Prostate gland (tissue), 2 donors: ENCODE measurements at regions not wholly inside any gene's neighbourhood (a gene's known extent, or its start where the extent isn't known, plus 50 kb on each side); places are given as distances from the start of the nearest gene placed in this dataset.

ENCODE experiments used
- DNase-seq: peaks from one replicate; pipeline ENCODE4 v3.0.0-alpha.2; 2019; ENCODE audit warnings: low spot score
- H3K27ac ChIP-seq, 2 donors: fragments of 200-600 bp; sonication (generic); 2 replicates each; pipeline ENCODE4 v1.5.1; 2017 to 2019
- H3K27me3 ChIP-seq: fragments of 200-600 bp; sonication (generic); replicated peaks from 2 replicates; pipeline ENCODE4 v1.5.1; 2019; ENCODE audit not compliant: insufficient read depth
- H3K36me3 ChIP-seq, 2 donors: fragments of 200-600 bp; sonication (generic); 1 replicate in 1 of 2; 2 replicates in 1 of 2; pipeline versions ENCODE4 v1.5.1 to v1.8.1; 2017 to 2019
- H3K4me1 ChIP-seq: fragments of 200-600 bp; sonication (generic); replicated peaks from 2 replicates; pipeline ENCODE4 v1.5.1; 2019
- H3K4me3 ChIP-seq, 2 donors: fragments of 200-600 bp; sonication (generic); 2 replicates each; pipeline ENCODE4 v1.5.1; 2017 to 2019
- H3K9me3 ChIP-seq: fragments of 200-600 bp; sonication (generic); 2 replicates; pipeline ENCODE4 v1.5.1; 2017
- POLR2A ChIP-seq: fragments of 450-650 bp; IDR thresholded peaks from one replicate; pipeline ENCODE4 v1.6.1; 2016; ENCODE audit warnings: antibody characterized with exemption, mild to moderate bottlenecking
- POLR2AphosphoS5 ChIP-seq: sonication (generic); formaldehyde crosslinking; IDR thresholded peaks from one replicate; pipeline ENCODE4 v1.6.1; 2017; ENCODE audit warnings: antibody characterized with exemption
- WGBS: methylation state at CpG from one replicate; pipeline ENCODE4 v1.1.5; 2018; 5-methylcytosine and 5-hydroxymethylcytosine counted together
- intact Hi-C: fragments of 100-400 bp; cut with DNase I; formaldehyde crosslinking; loops from one replicate; pipeline ENCODE4 v1.14.2; 2022
- TF ChIP-seq, protein P1 (sequence below), 4 experiments: fragments of 200-600 bp in 2 of 4; fragments of 450-650 bp in 2 of 4; sonication (generic) in 2 of 4; IDR thresholded peaks; 1 replicate in 3 of 4; 2 replicates in 1 of 4; pipeline ENCODE4 v1.5.1; 2016 to 2019; ENCODE audit warnings: antibody characterized with exemption in 4 of 4, mild to moderate bottlenecking in 2 of 4, moderate library complexity in 2 of 4

DNA sequence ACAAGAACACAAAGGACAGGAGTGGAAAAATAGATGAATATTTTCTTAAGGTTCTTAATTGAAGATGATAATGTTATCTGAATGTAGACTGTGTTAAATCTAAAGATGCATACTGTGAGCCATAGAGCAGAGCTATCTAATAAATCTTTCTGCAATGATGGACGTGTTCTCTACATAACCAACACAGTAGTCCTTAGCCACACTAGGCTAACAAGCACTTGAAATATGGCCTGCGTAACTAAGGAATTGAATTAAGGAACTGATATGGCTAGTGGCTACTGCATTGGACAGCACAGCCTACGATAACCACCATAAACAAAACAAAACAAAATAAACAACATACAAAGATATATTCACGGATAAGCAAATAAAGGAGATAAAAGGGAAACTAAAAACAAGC, 181.3 kb downstream of the LYPLAL1 start:
- intact Hi-C loops: no loop called here
- 92% methylated on average over 4 of the region's 4 CpGs for WGBS
- H3K27ac ChIP-seq: no peak overlapping the region

DNA sequence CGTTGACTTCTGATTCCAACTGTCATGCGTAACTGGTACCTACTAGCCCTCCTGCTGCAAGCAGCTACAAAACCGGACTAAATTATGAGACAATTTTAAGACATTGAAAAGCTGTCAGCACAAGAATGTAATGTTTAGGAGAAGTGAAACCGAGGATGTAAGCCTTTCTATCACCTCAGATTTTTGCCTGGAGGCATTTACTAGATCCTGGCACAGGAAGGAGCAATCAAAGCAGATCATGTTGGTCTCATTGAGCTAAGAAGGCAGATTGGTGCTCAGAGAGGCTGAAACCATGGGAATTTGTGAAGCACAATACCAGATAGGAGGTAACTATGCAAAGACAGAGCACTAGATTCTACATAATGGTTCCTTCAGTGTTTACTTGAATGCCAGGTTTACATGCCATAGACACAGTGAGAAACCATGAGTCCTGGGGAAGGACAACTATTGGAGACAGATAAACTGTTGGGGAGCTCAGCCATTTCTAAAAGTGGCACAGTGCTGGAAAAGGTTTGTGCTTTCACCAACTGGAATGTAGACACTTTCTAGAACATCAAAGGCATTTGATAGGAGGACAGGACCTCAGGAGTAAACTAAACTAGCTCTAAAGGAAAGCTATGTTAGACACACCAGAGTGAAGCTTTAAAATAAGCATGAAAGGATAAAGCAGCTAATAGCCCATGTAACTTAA, 179.4 kb downstream of the LYPLAL1 start:
- H3K4me3 ChIP-seq: no peak overlapping the region
- 59% methylated on average over 4 of the region's 4 CpGs for WGBS
- DNase-seq: no peak
- no peaks in the 10 kb centered on the region for H3K36me3 ChIP-seq
- no peaks in the 10 kb centered on the region for H3K4me1 ChIP-seq
- TF ChIP-seq POLR2A (no peak), POLR2AphosphoS5 (no peak)
- TF ChIP-seq, protein P1, sequence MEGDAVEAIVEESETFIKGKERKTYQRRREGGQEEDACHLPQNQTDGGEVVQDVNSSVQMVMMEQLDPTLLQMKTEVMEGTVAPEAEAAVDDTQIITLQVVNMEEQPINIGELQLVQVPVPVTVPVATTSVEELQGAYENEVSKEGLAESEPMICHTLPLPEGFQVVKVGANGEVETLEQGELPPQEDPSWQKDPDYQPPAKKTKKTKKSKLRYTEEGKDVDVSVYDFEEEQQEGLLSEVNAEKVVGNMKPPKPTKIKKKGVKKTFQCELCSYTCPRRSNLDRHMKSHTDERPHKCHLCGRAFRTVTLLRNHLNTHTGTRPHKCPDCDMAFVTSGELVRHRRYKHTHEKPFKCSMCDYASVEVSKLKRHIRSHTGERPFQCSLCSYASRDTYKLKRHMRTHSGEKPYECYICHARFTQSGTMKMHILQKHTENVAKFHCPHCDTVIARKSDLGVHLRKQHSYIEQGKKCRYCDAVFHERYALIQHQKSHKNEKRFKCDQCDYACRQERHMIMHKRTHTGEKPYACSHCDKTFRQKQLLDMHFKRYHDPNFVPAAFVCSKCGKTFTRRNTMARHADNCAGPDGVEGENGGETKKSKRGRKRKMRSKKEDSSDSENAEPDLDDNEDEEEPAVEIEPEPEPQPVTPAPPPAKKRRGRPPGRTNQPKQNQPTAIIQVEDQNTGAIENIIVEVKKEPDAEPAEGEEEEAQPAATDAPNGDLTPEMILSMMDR (IDR thresholded peaks at IDR 0.05): no peak
- no peak overlapping the region for H3K27ac ChIP-seq
- H3K9me3 ChIP-seq: no peaks in the 10 kb centered on the region
- H3K27me3 ChIP-seq: no peaks in the 10 kb centered on the region
- intact Hi-C loops: no loop called here

More for the DNA sequence above, 181.3 kb downstream of the LYPLAL1 start:
- TF ChIP-seq POLR2A (no peak), POLR2AphosphoS5 (no peak)
- TF ChIP-seq, protein P1 (IDR thresholded peaks at IDR 0.05): no peak
- Histone ChIP-seq H3K4me1 (no peaks in the 10 kb centered on the region), H3K36me3 (no peaks in the 10 kb centered on the region), H3K27me3 (no peaks in the 10 kb centered on the region), H3K9me3 (no peaks in the 10 kb centered on the region), H3K4me3 (no peak overlapping the region)
- DNase-seq: no peak

DNA sequence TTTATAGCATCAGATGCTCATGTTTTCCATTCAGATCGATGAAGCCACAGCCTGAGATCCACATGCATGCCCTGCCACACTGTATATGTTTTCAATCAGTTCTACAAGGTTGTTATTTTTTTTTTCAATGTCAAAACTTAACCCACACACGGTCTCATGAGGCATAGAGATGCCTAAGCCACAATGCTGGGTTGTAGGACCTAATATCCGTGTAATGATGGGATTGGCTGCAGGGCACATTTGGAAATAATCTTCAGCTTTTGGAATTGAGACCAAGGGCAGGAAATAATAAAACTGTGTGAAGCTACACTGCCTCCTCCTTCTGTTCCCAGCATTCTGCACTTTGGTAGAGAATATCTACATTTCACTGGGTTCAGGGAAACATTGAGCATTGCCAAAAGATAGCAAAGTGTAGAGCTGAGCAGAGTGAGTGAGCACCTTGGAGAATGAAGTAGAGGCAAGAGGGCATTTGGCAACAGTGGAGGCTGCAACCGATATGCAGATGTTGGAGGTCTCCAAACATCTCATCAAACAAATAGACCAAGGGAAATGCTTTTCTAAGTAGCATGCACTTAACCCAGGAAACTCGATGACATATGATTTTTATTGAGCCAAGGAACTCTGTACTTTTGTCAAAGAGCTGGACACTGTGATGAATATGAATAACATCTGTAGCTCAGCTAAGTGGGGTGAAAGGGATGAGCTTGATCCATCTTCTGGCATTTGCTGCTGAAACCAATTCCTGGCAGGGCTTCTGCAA, 176.7 kb downstream of the LYPLAL1 start:
- H3K27ac ChIP-seq: no peak overlapping the region
- no peak overlapping the region for H3K4me3 ChIP-seq
- H3K36me3 ChIP-seq: no peaks in the 10 kb centered on the region
- no peak for TF ChIP-seq POLR2AphosphoS5
- WGBS: 75% methylated on average over 5 of the region's 5 CpGs
- H3K9me3 ChIP-seq: no peaks in the 10 kb centered on the region
- no peak for DNase-seq
- H3K27me3 ChIP-seq: no peaks in the 10 kb centered on the region
- intact Hi-C loops: no loop called here
- H3K4me1 ChIP-seq: no peaks in the 10 kb centered on the region

DNA sequence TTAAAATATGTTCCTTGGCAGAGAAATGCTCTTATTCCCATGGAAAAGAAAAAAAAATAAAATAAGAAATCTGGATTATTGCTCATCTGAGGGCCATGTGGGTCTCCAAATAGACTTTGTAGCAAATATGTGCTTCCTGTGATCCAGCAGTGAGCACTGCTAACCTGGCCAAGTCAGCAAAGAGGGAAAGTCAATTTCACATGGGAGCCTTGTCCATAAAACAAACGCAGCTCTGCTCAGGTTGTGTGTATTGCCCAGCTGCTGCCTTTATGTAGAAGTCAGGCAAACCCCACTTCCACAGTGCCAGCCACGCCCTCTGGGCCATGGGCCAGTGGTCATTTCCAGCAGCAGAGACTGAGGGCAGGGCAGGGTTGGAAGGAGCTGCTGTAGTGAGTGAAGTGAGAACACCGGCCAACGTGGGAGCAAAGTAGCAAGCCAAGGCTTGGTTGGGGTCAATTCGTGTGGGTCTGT, 174.3 kb downstream of the LYPLAL1 start:
- Histone ChIP-seq H3K9me3 (no peaks in the 10 kb centered on the region), H3K27ac (no peak overlapping the region), H3K36me3 (no peaks in the 10 kb centered on the region), H3K4me1 (no peaks in the 10 kb centered on the region), H3K4me3 (no peak overlapping the region), H3K27me3 (no peaks in the 10 kb centered on the region)
- intact Hi-C loops: no loop called here
- TF ChIP-seq, protein P1 (IDR thresholded peaks at IDR 0.05): no peak
- TF ChIP-seq POLR2A (no peak), POLR2AphosphoS5 (no peak)
- no peak for DNase-seq
- 51% methylated on average over 5 of the region's 5 CpGs for WGBS

DNA sequence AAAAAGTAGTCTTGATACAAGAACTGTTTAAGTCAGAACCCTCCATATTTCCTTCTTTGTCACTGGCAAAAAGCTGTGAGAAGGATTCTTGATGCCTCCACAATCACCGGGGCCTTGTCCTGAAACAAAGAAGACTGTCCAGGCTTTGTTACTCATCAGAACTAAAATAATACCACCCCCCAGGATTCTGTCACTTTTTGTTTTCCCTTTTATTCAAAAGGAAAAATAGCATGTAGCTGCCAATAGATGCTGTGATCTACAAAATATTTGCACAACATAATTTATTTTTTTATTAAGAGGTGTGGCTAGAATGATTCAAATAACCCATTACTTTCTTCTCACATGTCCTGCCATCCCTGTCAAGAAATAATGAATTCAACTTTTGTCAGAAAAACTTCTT, 173.7 kb downstream of the LYPLAL1 start:
- TF ChIP-seq POLR2A (no peak), POLR2AphosphoS5 (no peak)
- TF ChIP-seq, protein P1 (IDR thresholded peaks at IDR 0.05): no peak
- no peak overlapping the region for H3K27ac ChIP-seq
- no peaks in the 10 kb centered on the region for H3K4me1 ChIP-seq
- intact Hi-C loops: no loop called here
- H3K4me3 ChIP-seq: no peak overlapping the region
- no peaks in the 10 kb centered on the region for H3K27me3 ChIP-seq
- 70% methylated on average over 1 of the region's 1 CpG for WGBS
- no peak for DNase-seq
- no peaks in the 10 kb centered on the region for H3K9me3 ChIP-seq
- no peaks in the 10 kb centered on the region for H3K36me3 ChIP-seq
